Endothelial cell (in vitro differentiated cells): ENCODE measurements at regions not wholly inside any gene's neighbourhood (a gene's known extent, or its start where the extent isn't known, plus 50 kb on each side); places are given as distances from the start of the nearest gene placed in this dataset.

Experiments used
- DNase-seq: peaks from one replicate; pipeline ENCODE4 v3.0.0; 2021; ENCODE audit warnings: low spot score
- H3K27ac Mint-ChIP-seq: one replicate; pipeline ENCODE4 v1.8.0; 2021; ENCODE audit warnings: mixed read lengths, inconsistent platforms; ENCODE audit not compliant: unreplicated experiment
- H3K27me3 Mint-ChIP-seq: one replicate; pipeline ENCODE4 v1.8.0; 2021; ENCODE audit warnings: mild to moderate bottlenecking, moderate library complexity, mixed read lengths, inconsistent platforms; ENCODE audit not compliant: unreplicated experiment
- H3K36me3 Mint-ChIP-seq: one replicate; pipeline ENCODE4 v1.8.0; 2021; ENCODE audit warnings: mild to moderate bottlenecking, low read depth, mixed read lengths, inconsistent platforms; ENCODE audit not compliant: unreplicated experiment
- H3K4me1 Mint-ChIP-seq: one replicate; pipeline ENCODE4 v1.8.0; 2021; ENCODE audit warnings: mild to moderate bottlenecking, mixed read lengths, inconsistent platforms; ENCODE audit not compliant: unreplicated experiment
- H3K4me3 Mint-ChIP-seq: one replicate; pipeline ENCODE4 v1.8.0; 2021; ENCODE audit warnings: mild to moderate bottlenecking, mixed read lengths, inconsistent platforms; ENCODE audit not compliant: unreplicated experiment
- H3K9me3 Mint-ChIP-seq: one replicate; pipeline ENCODE4 v1.8.0; 2021; ENCODE audit warnings: mixed read lengths, inconsistent platforms; ENCODE audit not compliant: unreplicated experiment
- TF ChIP-seq, protein P1 (sequence below): fragments of 200-600 bp; sonication (generic); IDR thresholded peaks from one replicate; pipeline ENCODE4 v1.5.0; 2021; ENCODE audit warnings: antibody characterized with exemption; ENCODE audit not compliant: unreplicated experiment

DNA sequence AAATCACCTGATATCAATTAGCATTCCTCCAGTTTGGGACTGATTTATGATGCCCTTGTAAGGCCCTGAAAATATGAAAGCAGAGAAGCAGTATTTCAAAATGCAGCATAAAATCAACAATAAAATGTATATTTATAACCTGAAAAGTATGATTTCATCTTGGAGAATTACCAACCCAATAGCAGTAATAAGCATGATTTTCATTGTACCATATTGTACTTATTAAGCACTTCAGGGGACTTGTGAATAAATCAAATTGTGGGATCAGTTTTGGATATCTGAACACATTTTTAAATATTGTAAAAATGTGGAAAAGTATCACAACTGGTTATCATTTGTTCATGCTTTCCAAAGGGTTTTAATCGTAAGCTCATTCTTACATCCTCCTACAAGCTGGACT is 250.8 kb downstream of the DMRT2 start:
- Mint-ChIP-seq H3K4me1 (no peaks in the 10 kb centered on the region), H3K4me3 (no peak overlapping the region), H3K27ac (no peak overlapping the region), H3K27me3 (no peaks in the 10 kb centered on the region), H3K9me3 (no peaks in the 10 kb centered on the region), H3K36me3 (no peaks in the 10 kb centered on the region)
- TF ChIP-seq, protein P1, sequence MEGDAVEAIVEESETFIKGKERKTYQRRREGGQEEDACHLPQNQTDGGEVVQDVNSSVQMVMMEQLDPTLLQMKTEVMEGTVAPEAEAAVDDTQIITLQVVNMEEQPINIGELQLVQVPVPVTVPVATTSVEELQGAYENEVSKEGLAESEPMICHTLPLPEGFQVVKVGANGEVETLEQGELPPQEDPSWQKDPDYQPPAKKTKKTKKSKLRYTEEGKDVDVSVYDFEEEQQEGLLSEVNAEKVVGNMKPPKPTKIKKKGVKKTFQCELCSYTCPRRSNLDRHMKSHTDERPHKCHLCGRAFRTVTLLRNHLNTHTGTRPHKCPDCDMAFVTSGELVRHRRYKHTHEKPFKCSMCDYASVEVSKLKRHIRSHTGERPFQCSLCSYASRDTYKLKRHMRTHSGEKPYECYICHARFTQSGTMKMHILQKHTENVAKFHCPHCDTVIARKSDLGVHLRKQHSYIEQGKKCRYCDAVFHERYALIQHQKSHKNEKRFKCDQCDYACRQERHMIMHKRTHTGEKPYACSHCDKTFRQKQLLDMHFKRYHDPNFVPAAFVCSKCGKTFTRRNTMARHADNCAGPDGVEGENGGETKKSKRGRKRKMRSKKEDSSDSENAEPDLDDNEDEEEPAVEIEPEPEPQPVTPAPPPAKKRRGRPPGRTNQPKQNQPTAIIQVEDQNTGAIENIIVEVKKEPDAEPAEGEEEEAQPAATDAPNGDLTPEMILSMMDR = no peak
- no peak for DNase-seq

DNA sequence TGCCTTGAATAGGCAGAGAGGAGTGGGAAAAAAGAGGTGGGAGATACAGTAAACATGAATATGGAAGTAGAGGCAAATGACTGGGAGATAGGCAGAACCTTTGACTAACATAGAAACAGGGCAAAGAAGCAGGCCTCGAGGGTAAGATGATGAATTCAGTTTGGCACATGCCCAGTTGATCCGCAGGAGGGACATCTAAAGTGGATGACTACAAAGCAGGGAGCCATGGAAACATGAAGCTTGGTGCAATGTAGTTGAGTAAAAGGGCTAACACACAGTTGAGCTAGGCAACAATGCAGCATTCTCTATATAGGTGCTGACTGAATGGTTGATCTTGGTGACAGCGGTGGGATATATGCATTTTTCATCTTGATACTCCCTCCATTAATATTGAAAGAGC is 253.8 kb downstream of the DMRT2 start:
- DNase-seq = no peak
- TF ChIP-seq, protein P1 = no peak
- H3K9me3 Mint-ChIP-seq = no peaks in the 10 kb centered on the region

DNA sequence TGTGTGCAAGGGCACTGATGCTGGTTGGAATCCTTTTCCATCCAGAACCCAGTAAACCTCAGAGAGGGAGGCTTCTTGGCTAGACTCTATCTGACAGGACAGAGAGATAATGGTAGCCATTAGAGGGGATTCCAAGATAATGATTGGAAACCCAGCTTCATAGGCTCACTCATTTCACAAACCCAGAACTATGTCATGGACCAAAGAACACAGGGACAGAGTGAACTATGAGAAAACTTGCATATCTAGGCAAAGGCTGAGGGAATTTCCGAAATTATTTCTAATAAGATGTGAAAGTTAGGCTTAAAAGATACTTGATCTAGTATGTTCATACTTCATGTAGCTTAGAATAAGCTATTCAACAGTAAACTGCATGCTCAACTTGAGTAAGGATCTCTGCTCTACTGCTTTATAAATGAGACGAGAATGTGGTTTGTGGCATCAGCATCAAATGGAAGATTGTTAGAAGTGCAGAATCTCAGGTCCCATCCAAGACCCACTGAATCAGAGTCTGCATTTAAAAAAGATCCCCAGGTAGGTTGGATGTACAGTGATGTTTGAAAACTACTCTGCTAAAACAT is 261.4 kb downstream of the DMRT2 start:
- H3K4me1 Mint-ChIP-seq = no peaks in the 10 kb centered on the region
- no peaks in the 10 kb centered on the region for H3K9me3 Mint-ChIP-seq
- H3K4me3 Mint-ChIP-seq = no peak overlapping the region
- H3K27me3 Mint-ChIP-seq = peaks cover 5% of the 10 kb centered on the region
- no peak overlapping the region for H3K27ac Mint-ChIP-seq
- no peaks in the 10 kb centered on the region for H3K36me3 Mint-ChIP-seq
- DNase-seq = no peak
- TF ChIP-seq, protein P1 = no peak

More for the DNA sequence above, 253.8 kb downstream of the DMRT2 start:
- Mint-ChIP-seq H3K4me1 (no peaks in the 10 kb centered on the region), H3K27ac (no peak overlapping the region), H3K27me3 (peaks cover 3% of the 10 kb centered on the region), H3K36me3 (no peaks in the 10 kb centered on the region), H3K4me3 (no peak overlapping the region)

DNA sequence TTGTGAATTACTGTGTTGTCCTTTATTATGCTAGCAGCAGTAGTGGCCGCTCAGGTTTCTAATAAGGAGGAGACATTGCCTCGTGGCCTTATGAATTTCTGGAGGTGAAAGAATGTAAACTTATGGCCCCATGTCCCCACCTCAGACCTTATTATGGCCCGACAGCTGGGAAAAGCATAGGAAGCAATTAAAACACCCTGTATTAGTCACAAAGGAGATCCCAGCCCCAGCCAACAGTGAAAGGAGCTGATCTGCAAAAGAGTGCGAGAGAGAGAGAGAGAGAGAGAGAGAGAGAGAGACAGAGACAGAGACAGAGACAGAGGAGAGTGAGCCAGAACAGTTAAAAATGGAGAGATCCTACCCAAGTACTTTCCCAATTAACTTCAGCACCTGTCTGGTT is 269.3 kb downstream of the DMRT2 start:
- H3K4me1 Mint-ChIP-seq = no peaks in the 10 kb centered on the region
- no peak for DNase-seq
- no peak overlapping the region for H3K27ac Mint-ChIP-seq
- no peaks in the 10 kb centered on the region for H3K36me3 Mint-ChIP-seq
- H3K9me3 Mint-ChIP-seq = no peaks in the 10 kb centered on the region
- H3K27me3 Mint-ChIP-seq = peaks cover 3% of the 10 kb centered on the region
- H3K4me3 Mint-ChIP-seq = no peak overlapping the region
- TF ChIP-seq, protein P1 = no peak

DNA sequence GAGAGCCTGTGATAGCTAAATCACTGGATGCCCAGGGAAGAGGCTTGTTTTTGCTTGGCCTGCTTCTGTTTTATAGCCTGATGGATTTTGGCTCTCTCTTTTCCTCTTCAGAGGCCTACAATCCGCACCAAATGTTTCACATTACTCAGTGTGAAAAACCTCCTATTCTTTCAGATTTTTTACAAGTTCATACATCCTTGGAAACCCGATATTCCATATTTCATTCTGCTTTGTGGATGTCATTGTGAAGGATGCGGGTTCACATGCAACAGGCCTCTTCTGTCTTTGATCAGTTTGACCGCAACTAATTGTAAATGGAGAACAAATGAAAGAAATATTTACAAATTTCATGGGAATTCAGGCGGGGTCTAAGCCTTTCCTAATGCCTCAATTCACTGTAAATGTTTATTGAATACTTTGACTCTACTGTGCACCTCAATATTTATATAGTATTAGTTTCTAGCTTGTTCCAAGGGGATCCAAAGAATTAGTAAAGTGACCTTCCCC is 269.9 kb downstream of the DMRT2 start:
- no peak for DNase-seq
- peaks cover 3% of the 10 kb centered on the region for H3K27me3 Mint-ChIP-seq
- H3K27ac Mint-ChIP-seq = no peak overlapping the region
- H3K9me3 Mint-ChIP-seq = no peaks in the 10 kb centered on the region
- H3K4me1 Mint-ChIP-seq = no peaks in the 10 kb centered on the region
- H3K36me3 Mint-ChIP-seq = no peaks in the 10 kb centered on the region
- TF ChIP-seq, protein P1 = no peak
- H3K4me3 Mint-ChIP-seq = no peak overlapping the region
